Fibroblast of the aortic adventitia (primary cell): ENCODE measurements at regions not wholly inside any gene's neighbourhood (a gene's known extent, or its start where the extent isn't known, plus 50 kb on each side); places are given as distances from the start of the nearest gene placed in this dataset.

Experiments
- DNase-seq: peaks from one replicate; pipeline ENCODE4 v3.0.0-alpha.2; 2010; ENCODE audit warnings: low read depth
- H3K4me3 ChIP-seq: 2 replicates; pipeline ENCODE4 v1.5.1; 2011; ENCODE audit warnings: low read depth, mild to moderate bottlenecking, control low read depth, low read length, moderate library complexity
- CTCF ChIP-seq: IDR thresholded peaks from 2 replicates; pipeline ENCODE4 v1.5.1; 2011; ENCODE audit warnings: mild to moderate bottlenecking, low read length, control low read depth, inconsistent platforms; ENCODE audit not compliant: insufficient read depth

GRCh38 chr15:39497016-39497758, 83.7 kb upstream of the THBS1 start:
- H3K4me3 ChIP-seq, result no peak overlapping the region
- TF ChIP-seq CTCF, result no peak
- DNase-seq, result no peak

GRCh38 chr15:39497759-39498565, 82.9 kb upstream of the THBS1 start:
- TF ChIP-seq CTCF, result no peak
- no peak for DNase-seq
- H3K4me3 ChIP-seq, result no peak overlapping the region

GRCh38 chr15:39498629-39499028, 82.2 kb upstream of the THBS1 start:
- no peak for TF ChIP-seq CTCF
- H3K4me3 ChIP-seq, result no peak overlapping the region
- peak; percentile 57 for DNase-seq

GRCh38 chr15:39499042-39499441, 81.8 kb upstream of the THBS1 start:
- DNase-seq, result no peak
- TF ChIP-seq CTCF, result no peak
- H3K4me3 ChIP-seq, result no peak overlapping the region

GRCh38 chr15:39499681-39500080, 81.2 kb upstream of the THBS1 start:
- no peak overlapping the region for H3K4me3 ChIP-seq
- DNase-seq, result no peak
- TF ChIP-seq CTCF, result no peak

- TF ChIP-seq CTCF, result no peak
- DNase-seq, result peak; percentile 49
- H3K4me3 ChIP-seq, result no peak overlapping the region
These were observed 79.4 kb upstream of the THBS1 start for GRCh38 chr15:39501366-39502081.
